ENCODE measurements at regions not wholly inside any gene's neighbourhood (a gene's known extent, or its start where the extent isn't known, plus 50 kb on each side); places are given as distances from the start of the nearest gene placed in this dataset.

- DNase-seq: no peak
These were observed 213.1 kb downstream of the BTBD3 start for GRCh38 chr20:12130781-12131180.

GRCh38 chr20:12133553-12133952 lies 215.9 kb downstream of the BTBD3 start:
- no peak for DNase-seq

- DNase-seq: peak; percentile 76
These were observed 228.3 kb downstream of the BTBD3 start for GRCh38 chr20:12145951-12146350.

GRCh38 chr20:12152996-12153395 lies 235.3 kb downstream of the BTBD3 start:
- peak; percentile 67 for DNase-seq

- peak; percentile 52 for DNase-seq
These were observed 235.9 kb downstream of the BTBD3 start for GRCh38 chr20:12153628-12154027.

- no peak for DNase-seq
These were observed 238.6 kb downstream of the BTBD3 start for GRCh38 chr20:12156252-12156651.

- DNase-seq: peak; percentile 74
These were observed 241.6 kb downstream of the BTBD3 start for GRCh38 chr20:12159261-12159660.

- DNase-seq: no peak
These were observed 244.0 kb downstream of the BTBD3 start for GRCh38 chr20:12161734-12162133.

GRCh38 chr20:12166053-12166717 lies 248.5 kb downstream of the BTBD3 start:
- peak; percentile 94 for DNase-seq

- no peak for DNase-seq
These were observed 252.7 kb downstream of the BTBD3 start for GRCh38 chr20:12170406-12170805.

- DNase-seq: peak; percentile 90
These were observed 254.3 kb downstream of the BTBD3 start for GRCh38 chr20:12171923-12172524.

- no peak for DNase-seq
These were observed 255.8 kb downstream of the BTBD3 start for GRCh38 chr20:12173347-12174012.

- no peak for DNase-seq
These were observed 257.8 kb downstream of the BTBD3 start for GRCh38 chr20:12175538-12175937.

- no peak for DNase-seq
These were observed 260.1 kb downstream of the BTBD3 start for GRCh38 chr20:12177657-12178293.

GRCh38 chr20:12179692-12180091 lies 262.0 kb downstream of the BTBD3 start:
- no peak for DNase-seq

GRCh38 chr20:12180107-12180661 lies 262.5 kb downstream of the BTBD3 start:
- DNase-seq: no peak

- DNase-seq: no peak
These were observed 280.6 kb downstream of the BTBD3 start for GRCh38 chr20:12198281-12198680.

- no peak for DNase-seq
These were observed 282.0 kb downstream of the BTBD3 start for GRCh38 chr20:12199703-12200102.

- DNase-seq: peak; percentile 76
These were observed 283.7 kb downstream of the BTBD3 start for GRCh38 chr20:12201289-12201991.

- DNase-seq: no peak
These were observed 285.7 kb downstream of the BTBD3 start for GRCh38 chr20:12203399-12203798.

GRCh38 chr20:12203981-12204380 lies 286.3 kb downstream of the BTBD3 start:
- no peak for DNase-seq

- DNase-seq: peak; percentile 42
These were observed 290.2 kb downstream of the BTBD3 start for GRCh38 chr20:12207875-12208274.

- no peak for DNase-seq
These were observed 292.9 kb downstream of the BTBD3 start for GRCh38 chr20:12210591-12210990.

Measured in fibroblast of skin of right quadriceps (primary cell).